GM18867 (cell line): ENCODE measurements at regions not wholly inside any gene's neighbourhood (a gene's known extent, or its start where the extent isn't known, plus 50 kb on each side); places are given as distances from the start of the nearest gene placed in this dataset.
"Not testable (repeated sequence)": the region's sequence is repeated elsewhere in the genome, so short reads cannot be mapped to it uniquely, and the experiment has no call there.

Experiments
- ATAC-seq: cut with Tn5 transposase; IDR thresholded peaks from one replicate; pipeline ENCODE4 v1.9.1; 2021; ENCODE audit warnings: mild to moderate bottlenecking, moderate library complexity; ENCODE audit not compliant: unreplicated experiment

GRCh38 chr1:105470541-105470940 lies 1585.9 kb upstream of the PRMT6 start:
- not testable (repeated sequence) for ATAC-seq

GRCh38 chr1:105483436-105483835 lies 1573.0 kb upstream of the PRMT6 start:
- ATAC-seq = no peak

GRCh38 chr1:105485207-105485606 lies 1571.3 kb upstream of the PRMT6 start:
- ATAC-seq = no peak

- no peak for ATAC-seq
These were observed 1563.6 kb upstream of the PRMT6 start for GRCh38 chr1:105492921-105493320.

- ATAC-seq = no peak
These were observed 1540.4 kb upstream of the PRMT6 start for GRCh38 chr1:105516068-105516467.

- no peak for ATAC-seq
These were observed 1522.5 kb upstream of the PRMT6 start for GRCh38 chr1:105533996-105534395.

GRCh38 chr1:105544475-105544874 lies 1512.0 kb upstream of the PRMT6 start:
- ATAC-seq = no peak

GRCh38 chr1:105556266-105556665 lies 1500.2 kb upstream of the PRMT6 start:
- no peak for ATAC-seq

- no peak for ATAC-seq
These were observed 1498.5 kb upstream of the PRMT6 start for GRCh38 chr1:105558023-105558422.

GRCh38 chr1:105565006-105565405 lies 1491.5 kb upstream of the PRMT6 start:
- ATAC-seq = no peak

- ATAC-seq = no peak
These were observed 1470.7 kb upstream of the PRMT6 start for GRCh38 chr1:105585791-105586190.

GRCh38 chr1:105591681-105592080 lies 1464.8 kb upstream of the PRMT6 start:
- no peak for ATAC-seq

- ATAC-seq = no peak
These were observed 1447.8 kb upstream of the PRMT6 start for GRCh38 chr1:105608713-105609112.

- ATAC-seq = no peak
These were observed 1430.0 kb upstream of the PRMT6 start for GRCh38 chr1:105626276-105626987.

- not testable (repeated sequence) for ATAC-seq
These were observed 1425.2 kb upstream of the PRMT6 start for GRCh38 chr1:105631153-105631744.

- no peak for ATAC-seq
These were observed 1423.9 kb upstream of the PRMT6 start for GRCh38 chr1:105632342-105633196.

GRCh38 chr1:105636052-105636451 lies 1420.4 kb upstream of the PRMT6 start:
- no peak for ATAC-seq

GRCh38 chr1:105641407-105641806 lies 1415.1 kb upstream of the PRMT6 start:
- no peak for ATAC-seq

GRCh38 chr1:105652109-105652508 lies 1404.4 kb upstream of the PRMT6 start:
- no peak for ATAC-seq

- no peak for ATAC-seq
These were observed 1401.4 kb upstream of the PRMT6 start for GRCh38 chr1:105655032-105655431.

- ATAC-seq = no peak
These were observed 1392.0 kb upstream of the PRMT6 start for GRCh38 chr1:105664495-105664894.

- ATAC-seq = no peak
These were observed 1378.1 kb upstream of the PRMT6 start for GRCh38 chr1:105678334-105678733.
